Activated CD8-positive, alpha-beta memory T cell treated with anti-CD3 and anti-CD28 coated beads, Interleukin-2, amount 50 U/mL, for 24 hours (primary cell): ENCODE measurements at regions not wholly inside any gene's neighbourhood (a gene's known extent, or its start where the extent isn't known, plus 50 kb on each side); places are given as distances from the start of the nearest gene placed in this dataset.

Experiments used
- DNase-seq: peaks from one replicate; pipeline ENCODE4 v3.0.0-alpha.2; 2020; ENCODE audit errors: extremely low read depth

- DNase-seq, result no peak
Measured at GRCh38 chr9:20199111-20199510, 410.3 kb upstream of the SLC24A2 start.

- no peak for DNase-seq
Measured at GRCh38 chr9:20197976-20198685, 409.3 kb upstream of the SLC24A2 start.

DNA sequence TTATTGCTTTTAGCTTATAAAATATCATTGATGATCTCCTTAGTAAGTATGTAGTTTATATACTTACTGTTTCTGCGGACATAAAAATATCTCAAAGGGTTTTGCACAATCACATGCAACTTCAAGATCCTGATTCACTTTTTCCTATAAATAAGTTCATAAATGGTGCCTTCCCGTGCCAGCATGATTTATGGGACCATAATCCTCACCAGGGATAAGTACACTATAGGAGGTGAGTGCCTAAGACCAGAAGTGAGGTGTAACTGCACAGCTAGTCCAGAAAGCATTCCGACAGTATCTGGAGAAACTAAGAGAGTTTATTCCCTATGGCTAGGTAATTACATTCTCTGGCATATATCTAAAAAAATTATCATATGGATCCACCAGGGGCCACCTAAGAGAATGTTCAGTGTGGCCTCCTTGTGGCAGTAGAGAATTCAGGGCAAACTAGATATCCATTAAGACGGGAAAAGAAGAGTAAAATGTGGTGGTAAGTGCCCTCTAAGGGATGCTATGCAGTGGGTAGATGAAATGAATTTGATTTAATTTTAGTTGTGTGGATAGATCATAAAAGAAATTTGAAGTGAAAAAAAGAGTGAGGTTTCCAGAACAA is 402.5 kb upstream of the SLC24A2 start:
- no peak for DNase-seq

GRCh38 chr9:20189871-20190270 is 401.0 kb upstream of the SLC24A2 start:
- no peak for DNase-seq

- DNase-seq, result no peak
Measured at GRCh38 chr9:20188616-20189369, 400.0 kb upstream of the SLC24A2 start.

DNA sequence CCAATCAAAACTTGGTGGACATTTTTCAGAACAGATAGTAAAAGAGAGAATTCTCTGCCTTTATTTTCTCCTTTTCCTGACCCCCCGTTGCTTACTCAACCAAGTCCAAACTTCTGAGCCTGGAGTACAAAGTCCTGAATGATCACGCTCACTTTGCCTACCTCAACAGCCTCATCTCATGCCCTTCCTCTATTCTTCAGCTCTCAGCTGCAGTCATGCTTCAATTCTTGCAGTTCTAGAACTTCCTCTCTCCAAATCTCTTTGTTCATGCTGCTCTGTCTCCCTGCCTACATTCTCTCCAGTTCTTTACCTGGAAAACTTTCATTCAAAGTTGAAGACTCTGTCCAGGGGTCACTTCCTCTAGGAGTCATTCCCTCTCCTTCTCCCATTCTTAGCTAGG is 398.5 kb upstream of the SLC24A2 start:
- DNase-seq, result no peak

DNA sequence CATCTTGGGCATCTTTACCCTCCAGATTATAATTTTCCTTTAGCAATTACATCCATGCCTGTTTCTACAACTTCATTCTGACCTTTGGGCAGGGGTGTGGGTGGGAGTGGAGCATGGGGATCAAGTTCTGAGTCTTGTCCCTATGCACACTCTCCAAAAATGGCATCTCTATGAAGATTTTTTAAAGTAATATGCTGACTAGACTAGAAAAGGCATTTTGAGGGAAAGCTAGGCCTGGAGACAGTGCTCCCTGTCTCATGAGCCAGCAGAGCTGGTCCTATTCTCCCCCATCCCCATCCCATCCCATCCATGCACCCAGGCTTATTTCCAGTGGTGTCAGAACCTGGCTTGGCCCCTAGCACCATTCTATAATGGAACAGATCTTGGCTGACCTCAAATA is 398.0 kb upstream of the SLC24A2 start:
- no peak for DNase-seq

GRCh38 chr9:20186231-20186630 is 397.4 kb upstream of the SLC24A2 start:
- DNase-seq, result no peak

DNA sequence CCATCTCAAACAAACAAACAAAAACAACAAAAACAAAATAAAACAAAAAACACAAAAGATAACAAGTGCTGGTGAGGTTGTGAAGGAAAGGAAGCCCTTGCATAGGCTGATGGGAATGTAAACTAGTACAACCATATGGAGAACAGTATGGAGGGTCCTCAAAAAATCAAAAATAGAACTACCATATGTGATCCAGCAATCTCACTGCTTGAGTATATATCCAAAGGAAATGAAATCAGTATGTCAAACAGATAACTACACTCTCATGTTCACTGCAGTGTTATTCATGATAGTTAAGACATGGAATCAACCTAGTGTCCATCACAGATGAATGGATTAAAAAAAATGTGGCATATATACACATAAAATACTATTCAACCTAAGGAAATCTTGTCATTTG is 395.7 kb upstream of the SLC24A2 start:
- no peak for DNase-seq

GRCh38 chr9:20178679-20179078 is 389.8 kb upstream of the SLC24A2 start:
- no peak for DNase-seq

GRCh38 chr9:20178197-20178596 is 389.4 kb upstream of the SLC24A2 start:
- no peak for DNase-seq

GRCh38 chr9:20170122-20170521 is 381.3 kb upstream of the SLC24A2 start:
- no peak for DNase-seq

GRCh38 chr9:20152151-20152725 is 363.4 kb upstream of the SLC24A2 start:
- no peak for DNase-seq

GRCh38 chr9:20148416-20148815 is 359.6 kb upstream of the SLC24A2 start:
- DNase-seq, result no peak

DNA sequence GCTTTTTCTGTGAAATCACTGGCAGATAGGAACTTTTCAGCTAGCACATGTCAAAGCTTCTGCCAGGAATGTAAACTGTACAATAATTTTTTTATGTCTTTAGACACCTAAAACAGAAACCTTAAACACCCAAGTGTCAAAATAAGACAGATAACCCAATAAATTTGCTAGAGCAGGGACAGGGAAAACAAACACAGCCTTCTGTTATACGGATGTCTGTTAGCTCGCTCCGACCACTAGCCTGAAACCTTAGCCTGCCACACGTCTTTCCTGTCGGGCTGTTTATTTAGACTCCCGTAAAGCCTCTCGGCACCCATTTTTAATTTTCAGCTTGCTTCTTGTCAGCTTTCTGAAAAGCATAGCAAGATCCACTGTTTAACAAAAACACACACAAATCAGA is 355.4 kb upstream of the SLC24A2 start:
- DNase-seq, result no peak

GRCh38 chr9:20139763-20140290 is 351.0 kb upstream of the SLC24A2 start:
- DNase-seq, result no peak

DNA sequence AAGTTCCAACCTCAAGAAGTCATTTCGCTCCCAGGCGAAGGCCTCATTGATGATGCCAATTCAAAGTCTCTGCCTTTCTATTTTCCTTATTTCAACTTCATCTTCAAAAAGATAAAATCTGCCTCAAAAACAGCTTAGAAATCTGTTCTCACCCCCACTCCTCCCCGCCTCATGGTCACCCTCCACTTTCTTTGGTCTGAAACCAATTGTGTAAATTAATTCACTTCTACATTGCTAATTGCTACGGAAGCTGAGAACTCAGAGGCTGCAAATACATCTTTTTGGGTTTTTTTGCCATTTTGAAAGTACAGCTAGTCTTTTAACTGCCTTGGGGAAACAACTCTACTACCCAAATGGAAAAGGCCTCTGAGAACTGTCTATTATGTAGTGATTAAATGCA is 350.0 kb upstream of the SLC24A2 start:
- DNase-seq, result no peak

GRCh38 chr9:20138116-20138515 is 349.3 kb upstream of the SLC24A2 start:
- DNase-seq, result no peak

- no peak for DNase-seq
Measured at GRCh38 chr9:20137425-20137824, 348.6 kb upstream of the SLC24A2 start.

DNA sequence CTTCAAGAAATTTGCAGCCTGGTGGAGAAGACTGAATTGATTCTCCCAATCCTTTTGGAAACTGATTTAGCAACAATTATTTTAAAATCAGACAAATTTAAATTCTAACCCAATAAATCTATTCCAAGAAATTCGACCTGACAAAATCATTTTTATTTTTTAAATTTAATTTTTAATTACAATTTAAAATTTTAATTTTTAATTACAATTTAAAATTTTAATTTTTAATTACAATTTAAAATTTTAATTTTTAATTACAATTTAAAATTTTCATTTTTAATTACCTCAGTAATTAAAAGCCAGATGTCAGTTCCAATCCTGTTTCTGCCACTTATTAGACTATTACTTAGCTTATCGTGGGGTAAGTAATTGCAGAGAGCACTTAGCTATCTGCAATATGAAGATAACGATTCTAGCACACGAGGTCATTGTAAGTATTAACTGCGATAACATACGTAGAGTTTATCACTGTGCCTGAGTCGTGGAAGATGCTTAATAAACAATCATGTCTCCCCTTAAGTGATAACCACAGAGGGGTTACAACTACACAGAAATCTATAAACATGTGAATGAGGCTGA is 346.4 kb upstream of the SLC24A2 start:
- no peak for DNase-seq

GRCh38 chr9:20125727-20126126 is 336.9 kb upstream of the SLC24A2 start:
- no peak for DNase-seq

DNA sequence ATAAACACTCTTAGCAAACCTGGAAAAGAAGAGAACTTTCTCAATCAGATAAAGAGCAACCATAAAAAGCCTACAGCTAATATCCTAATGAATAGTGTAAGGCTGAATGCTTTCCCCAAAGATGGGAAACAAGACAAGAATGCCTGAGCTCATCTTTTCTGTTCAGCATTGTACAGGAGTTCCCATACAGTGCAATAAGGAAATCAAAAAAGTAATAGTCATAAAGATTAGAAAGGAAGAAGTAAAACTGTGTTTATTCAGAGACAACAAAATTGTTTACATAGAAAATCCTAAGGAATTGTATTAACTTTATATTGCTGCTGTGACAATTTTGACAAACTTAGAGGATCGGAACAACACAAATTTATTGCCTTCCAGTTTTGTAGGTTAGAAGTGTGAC is 330.7 kb upstream of the SLC24A2 start:
- no peak for DNase-seq
